A673 (cell line): ENCODE measurements at regions not wholly inside any gene's neighbourhood (a gene's known extent, or its start where the extent isn't known, plus 50 kb on each side); places are given as distances from the start of the nearest gene placed in this dataset.

Source experiments
- BruUV-seq: library from RNA; stranded (reverse); fragments of 400-500 nt; replicated peaks from 2 replicates; lab custom pipeline; 2021; lab: Mats Ljungman, UMichigan
- CTCF ChIA-PET: fragments of 300-600 bp; sonication (Branson Sonifier 250); formaldehyde crosslinking; loops from one replicate; lab custom pipeline; 2022; ENCODE audit warnings: antibody characterized with exemption; lab: Charles Lee
- POLR2A ChIA-PET: fragments of 300-600 bp; sonication (Branson Sonifier 250); formaldehyde crosslinking; loops from one replicate; lab custom pipeline; 2022; ENCODE audit warnings: antibody characterized with exemption; ENCODE audit not compliant: low non-redundant PET; lab: Charles Lee
- DNase-seq: peaks from one replicate; pipeline ENCODE4 v3.0.0-alpha.2; 2015; ENCODE audit warnings: low spot score
- H3K27ac ChIP-seq: fragments of 200-600 bp; sonication (generic); 2 replicates; pipeline ENCODE4 v1.5.1; 2016; ENCODE audit warnings: mixed run types, low read depth, mild to moderate bottlenecking, mixed read lengths, antibody characterized with exemption, low read length; ENCODE audit not compliant: poor library complexity, severe bottlenecking
- H3K27me3 ChIP-seq: fragments of 200-600 bp; sonication (generic); replicated peaks from 2 replicates; pipeline ENCODE4 v1.6.1; 2017; ENCODE audit warnings: mixed run types, low read depth, mild to moderate bottlenecking, mixed read lengths, antibody characterized with exemption, low read length; ENCODE audit not compliant: insufficient read depth, poor library complexity
- H3K36me3 ChIP-seq: fragments of 200-600 bp; sonication (generic); 2 replicates; pipeline ENCODE4 v1.6.1; 2016; ENCODE audit warnings: mixed run types, mild to moderate bottlenecking, mixed read lengths, antibody characterized with exemption, low read length; ENCODE audit not compliant: insufficient read depth, poor library complexity, severe bottlenecking
- H3K4me1 ChIP-seq: fragments of 200-600 bp; sonication (generic); 2 replicates; pipeline ENCODE4 v1.6.1; 2017; ENCODE audit warnings: mixed run types, mild to moderate bottlenecking, mixed read lengths, antibody characterized with exemption, low read length; ENCODE audit not compliant: insufficient read depth, poor library complexity, severe bottlenecking
- H3K4me3 ChIP-seq: fragments of 200-600 bp; sonication (generic); 2 replicates; pipeline ENCODE4 v1.5.1; 2016; ENCODE audit warnings: low read depth, mixed run types, mild to moderate bottlenecking, mixed read lengths, low read length; ENCODE audit not compliant: poor library complexity, severe bottlenecking
- H3K9me3 ChIP-seq: fragments of 200-600 bp; sonication (generic); 2 replicates; pipeline ENCODE4 v1.6.1; 2016; ENCODE audit warnings: mixed run types, low read depth, mild to moderate bottlenecking, mixed read lengths, antibody characterized with exemption, low read length; ENCODE audit not compliant: poor library complexity, severe bottlenecking
- EZH2 ChIP-seq: fragments of 200-600 bp; sonication (generic); IDR thresholded peaks from 2 replicates; pipeline ENCODE4 v1.6.1; 2017; ENCODE audit warnings: borderline replicate concordance, low read depth, mild to moderate bottlenecking, mixed read lengths, antibody characterized with exemption, low read length; ENCODE audit not compliant: poor library complexity, severe bottlenecking
- intact Hi-C: fragments of 100-400 bp; cut with micrococcal nuclease; formaldehyde crosslinking; loops from one replicate; pipeline ENCODE4 v1.10.0; 2022; ENCODE audit not compliant: unreplicated experiment
- TF ChIP-seq, protein P1 (sequence below): fragments of 300-800, 200-600 bp; sonication (generic); conservative IDR thresholded peaks from 2 replicates; pipeline ENCODE4 v1.5.1; 2017; ENCODE audit warnings: low read depth, mild to moderate bottlenecking, antibody characterized with exemption, low read length, moderate library complexity, mixed read lengths

DNA sequence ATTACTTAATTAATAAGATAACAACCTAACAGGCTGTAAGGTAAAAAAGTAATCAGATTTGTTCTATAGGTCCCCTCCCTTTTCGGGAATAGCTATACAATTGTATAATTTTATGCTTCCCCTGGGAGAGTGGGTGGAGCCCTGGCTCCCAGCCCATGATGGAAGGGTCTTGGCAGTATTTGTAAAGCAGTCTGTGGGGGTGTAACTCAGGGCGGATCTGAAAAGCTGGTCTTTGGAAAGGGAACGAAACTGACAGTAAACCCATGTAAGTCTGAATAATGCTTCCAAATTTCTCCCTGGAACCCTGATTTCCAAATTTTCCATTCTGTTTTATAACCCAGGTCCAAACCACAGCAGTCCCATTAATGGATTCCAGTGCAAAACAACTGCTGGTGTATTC is 110.4 kb downstream of the DAD1 start:
- BruUV-seq = no TSS peak
- Histone ChIP-seq H3K4me1 (peaks cover 98% of the 10 kb centered on the region), H3K27ac (peak overlapping the region; percentile 80), H3K27me3 (no peaks in the 10 kb centered on the region), H3K9me3 (no peaks in the 10 kb centered on the region), H3K36me3 (no peaks in the 10 kb centered on the region), H3K4me3 (peak overlapping the region; percentile 35)
- intact Hi-C loops = loop anchor here (2.0 to 10.0 kb wide), 4 partner anchors 68 to 376 kb away; partner anchors contain the start of gene OXA1L
- TF ChIP-seq, protein P1, sequence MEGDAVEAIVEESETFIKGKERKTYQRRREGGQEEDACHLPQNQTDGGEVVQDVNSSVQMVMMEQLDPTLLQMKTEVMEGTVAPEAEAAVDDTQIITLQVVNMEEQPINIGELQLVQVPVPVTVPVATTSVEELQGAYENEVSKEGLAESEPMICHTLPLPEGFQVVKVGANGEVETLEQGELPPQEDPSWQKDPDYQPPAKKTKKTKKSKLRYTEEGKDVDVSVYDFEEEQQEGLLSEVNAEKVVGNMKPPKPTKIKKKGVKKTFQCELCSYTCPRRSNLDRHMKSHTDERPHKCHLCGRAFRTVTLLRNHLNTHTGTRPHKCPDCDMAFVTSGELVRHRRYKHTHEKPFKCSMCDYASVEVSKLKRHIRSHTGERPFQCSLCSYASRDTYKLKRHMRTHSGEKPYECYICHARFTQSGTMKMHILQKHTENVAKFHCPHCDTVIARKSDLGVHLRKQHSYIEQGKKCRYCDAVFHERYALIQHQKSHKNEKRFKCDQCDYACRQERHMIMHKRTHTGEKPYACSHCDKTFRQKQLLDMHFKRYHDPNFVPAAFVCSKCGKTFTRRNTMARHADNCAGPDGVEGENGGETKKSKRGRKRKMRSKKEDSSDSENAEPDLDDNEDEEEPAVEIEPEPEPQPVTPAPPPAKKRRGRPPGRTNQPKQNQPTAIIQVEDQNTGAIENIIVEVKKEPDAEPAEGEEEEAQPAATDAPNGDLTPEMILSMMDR = no peak
- TF ChIP-seq EZH2 = no peak
- ChIA-PET CTCF (interaction anchor here (0.5 to 1.4 kb wide), 4 partner anchors 30 to 165 kb away, joined by 3 to 4 read pairs (median 3); no protein-coding TSS in a partner anchor), POLR2A (interaction anchor here (0.6 kb wide), 1 partner anchor 32 kb away, joined by 4 read pairs; no protein-coding TSS in a partner anchor)
- peak; percentile 95 for DNase-seq

- Histone ChIP-seq H3K4me3 (peak overlapping the region; percentile 35), H3K36me3 (no peaks in the 10 kb centered on the region), H3K27me3 (no peaks in the 10 kb centered on the region), H3K27ac (peak overlapping the region; percentile 80), H3K9me3 (no peaks in the 10 kb centered on the region), H3K4me1 (peaks cover 98% of the 10 kb centered on the region)
- TF ChIP-seq, protein P1 = no peak
- ChIA-PET POLR2A (interaction anchor here (0.6 kb wide), 1 partner anchor 32 kb away, joined by 4 read pairs; no protein-coding TSS in a partner anchor), CTCF (interaction anchor here (0.5 to 1.4 kb wide), 5 partner anchors 31 to 165 kb away, joined by 3 to 4 read pairs (median 3); no protein-coding TSS in a partner anchor)
- intact Hi-C loops = loop anchor here (2.0 to 10.0 kb wide), 4 partner anchors 69 to 377 kb away; partner anchors contain the start of gene OXA1L
- BruUV-seq = no TSS peak
- DNase-seq = peak; percentile 40
Measured at GRCh38 chr14:22478247-22478646, 110.8 kb downstream of the DAD1 start.

DNA sequence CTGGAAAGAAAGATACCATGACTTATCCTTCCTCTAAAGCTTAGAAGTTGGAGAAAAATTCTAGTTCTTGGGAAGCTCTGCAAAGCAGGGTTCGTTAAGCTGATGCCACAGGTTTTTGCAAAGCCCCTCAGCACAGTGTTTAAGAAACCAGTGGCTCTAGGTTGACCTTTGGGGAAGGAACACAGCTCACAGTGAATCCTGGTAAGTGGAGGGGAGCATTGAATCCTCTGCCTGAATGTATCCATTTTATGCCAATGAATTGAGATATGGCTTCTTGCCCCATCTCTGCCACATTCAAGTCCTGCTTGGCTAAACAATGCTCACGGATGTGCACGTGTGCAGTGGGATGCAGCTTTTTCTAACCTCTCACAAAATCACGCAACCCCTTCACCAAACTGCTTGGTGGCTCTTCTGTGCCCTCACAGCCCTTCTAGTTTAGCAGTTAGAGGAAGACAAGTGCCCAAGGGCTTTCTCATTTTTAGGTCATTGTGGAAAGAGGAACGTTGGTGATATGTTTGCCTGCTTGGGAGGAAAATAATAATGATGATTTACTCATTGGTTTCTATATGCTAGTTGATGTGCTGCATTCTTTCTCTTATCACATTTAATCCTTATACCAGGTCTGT is 111.3 kb downstream of the DAD1 start:
- H3K4me3 ChIP-seq = no peak overlapping the region
- BruUV-seq = no TSS peak
- peak overlapping the region; percentile 80 for H3K27ac ChIP-seq
- intact Hi-C loops = loop anchor here (2.0 to 10.0 kb wide), 4 partner anchors 69 to 377 kb away; partner anchors contain the start of gene OXA1L
- no peaks in the 10 kb centered on the region for H3K36me3 ChIP-seq
- no peaks in the 10 kb centered on the region for H3K27me3 ChIP-seq
- TF ChIP-seq EZH2 = no peak
- TF ChIP-seq, protein P1 = no peak
- ChIA-PET CTCF (interaction anchor here (0.6 to 1.3 kb wide), 2 partner anchors 89 to 93 kb away, joined by 3 read pairs; no protein-coding TSS in a partner anchor), POLR2A (interaction anchor here (0.6 to 0.7 kb wide), 2 partner anchors 185 to 812 kb away, joined by 3 to 4 read pairs; no protein-coding TSS in a partner anchor)
- DNase-seq = no peak
- H3K4me1 ChIP-seq = peaks cover 98% of the 10 kb centered on the region
- no peaks in the 10 kb centered on the region for H3K9me3 ChIP-seq
